ENCODE measurements at regions not wholly inside any gene's neighbourhood (a gene's known extent, or its start where the extent isn't known, plus 50 kb on each side); places are given as distances from the start of the nearest gene placed in this dataset.
"Not testable (repeated sequence)": the region's sequence is repeated elsewhere in the genome, so short reads cannot be mapped to it uniquely, and the experiment has no call there.

- no peak for DNase-seq
Measured at GRCh38 chr5:98231089-98231488, 542.4 kb upstream of the RGMB start.

- DNase-seq = not testable (repeated sequence)
Measured at GRCh38 chr5:98237794-98238193, 535.7 kb upstream of the RGMB start.

- DNase-seq = no peak
Measured at GRCh38 chr5:98243972-98244371, 529.5 kb upstream of the RGMB start.

- DNase-seq = no peak
Measured at GRCh38 chr5:98248949-98249348, 524.5 kb upstream of the RGMB start.

- peak; percentile 37 for DNase-seq
Measured at GRCh38 chr5:98258939-98259338, 514.5 kb upstream of the RGMB start.

DNA sequence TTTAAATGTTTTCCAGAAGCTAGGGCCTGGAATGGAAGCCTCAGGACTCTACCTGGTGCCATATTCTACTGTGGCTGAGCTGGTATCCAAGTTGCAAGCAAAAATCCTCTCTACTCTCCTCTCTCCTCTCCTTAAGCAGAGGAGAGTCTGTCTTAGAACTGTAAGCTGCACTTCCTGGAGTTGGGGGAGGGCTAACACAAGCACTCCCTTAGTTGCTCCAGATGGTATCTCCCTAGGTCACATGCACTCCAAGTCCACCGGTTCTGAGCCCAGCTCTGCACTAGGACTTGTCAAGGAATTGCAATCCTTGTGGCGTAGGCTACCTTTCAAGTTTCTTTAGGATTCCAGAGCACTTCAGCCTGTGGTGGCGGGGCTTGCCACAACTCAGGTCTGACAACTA, 513.9 kb upstream of the RGMB start:
- DNase-seq = no peak

DNA sequence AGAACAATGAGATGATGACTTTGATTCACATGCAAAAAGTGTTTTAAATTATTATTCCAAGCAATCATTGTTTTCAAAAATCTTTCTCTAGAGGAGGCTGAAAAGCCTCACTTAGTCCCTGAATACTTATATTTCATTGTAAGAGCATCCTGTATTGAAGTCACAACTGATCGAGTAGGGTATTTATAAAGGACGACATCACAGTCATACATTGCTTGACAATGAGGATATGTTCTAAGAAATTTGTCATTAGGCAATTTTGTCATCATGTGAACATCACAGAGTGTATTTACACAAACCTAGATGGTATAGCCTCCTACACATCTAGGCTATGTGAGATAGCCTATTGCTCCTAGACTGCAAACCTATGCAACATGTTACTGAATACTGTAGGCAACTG, 510.4 kb upstream of the RGMB start:
- DNase-seq = no peak

- no peak for DNase-seq
Measured at GRCh38 chr5:98268162-98268860, 505.2 kb upstream of the RGMB start.

DNA sequence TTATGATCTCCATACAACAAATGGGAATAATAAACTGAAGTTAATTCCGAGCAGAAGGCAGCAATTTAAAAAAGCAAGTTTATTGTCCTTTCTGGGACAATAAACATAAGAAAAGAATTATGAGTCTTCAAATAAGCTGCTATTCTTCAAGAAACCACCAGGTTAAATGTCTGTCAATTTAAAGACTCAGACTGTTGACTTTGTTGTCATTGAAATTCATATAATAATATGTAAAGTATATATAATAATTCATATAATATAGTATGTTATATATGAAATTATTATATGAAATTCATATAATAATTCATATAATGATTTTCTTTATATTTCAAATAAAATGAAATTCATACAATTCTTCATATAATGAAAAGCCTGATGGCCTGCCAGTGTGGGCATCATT, 497.5 kb upstream of the RGMB start:
- DNase-seq = no peak

GRCh38 chr5:98282521-98282920, 490.9 kb upstream of the RGMB start:
- DNase-seq = no peak

DNA sequence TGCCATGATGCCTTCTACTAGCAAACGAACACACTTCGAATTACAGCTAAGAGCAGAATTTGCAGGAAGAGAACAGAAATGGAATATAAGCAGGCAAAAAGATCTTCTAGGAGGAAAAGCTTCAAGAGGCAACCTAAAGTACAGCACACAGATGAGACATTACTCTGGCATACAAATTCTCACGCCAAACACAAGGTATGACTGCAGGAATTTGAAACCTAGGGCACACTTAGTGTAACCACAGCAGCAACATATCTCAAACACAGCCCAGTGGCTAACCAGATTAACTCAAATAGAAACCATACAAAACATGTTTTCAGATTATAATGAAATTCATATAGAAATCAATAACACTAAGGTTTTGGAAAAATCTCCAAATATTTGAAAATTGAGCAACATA, 481.0 kb upstream of the RGMB start:
- no peak for DNase-seq

GRCh38 chr5:98296426-98296825, 477.0 kb upstream of the RGMB start:
- DNase-seq = no peak

DNA sequence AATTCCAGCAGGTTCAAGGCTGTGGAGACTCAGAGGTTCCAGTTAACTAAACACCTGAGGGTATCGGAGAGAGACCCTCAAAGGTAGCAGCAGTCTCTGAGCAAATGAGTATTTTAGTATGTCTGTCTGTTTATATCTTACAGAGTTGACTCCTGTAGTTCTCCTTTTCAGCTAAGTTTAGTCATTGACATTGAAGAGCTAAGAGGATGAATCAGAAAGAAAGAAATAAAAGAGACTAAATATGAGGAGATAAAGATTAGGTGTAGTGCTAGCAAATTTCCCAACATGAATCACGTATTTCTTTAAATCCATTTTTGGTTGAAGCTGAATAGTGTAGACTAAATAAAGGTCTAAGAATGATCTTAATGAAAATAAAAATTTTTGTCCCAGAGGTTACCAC, 474.0 kb upstream of the RGMB start:
- no peak for DNase-seq

GRCh38 chr5:98301547-98301946, 471.9 kb upstream of the RGMB start:
- DNase-seq = no peak

DNA sequence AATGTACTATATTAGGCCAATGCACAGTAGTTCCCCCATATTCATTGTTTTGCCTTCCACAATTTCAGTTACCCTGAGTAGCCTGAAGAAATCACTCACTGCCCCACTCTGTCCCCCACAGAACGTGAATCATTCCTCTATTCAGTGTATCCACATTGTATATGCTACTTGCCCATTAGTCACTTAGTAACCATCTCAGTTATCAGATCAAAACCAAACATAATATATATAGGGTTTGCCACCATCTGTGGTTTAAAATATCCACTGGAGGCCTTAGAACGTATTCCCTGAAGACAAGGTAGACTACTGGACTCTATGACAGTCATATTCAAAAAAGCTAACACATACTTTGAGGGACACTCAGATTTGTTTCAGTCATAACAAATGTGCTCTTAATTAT, 465.7 kb upstream of the RGMB start:
- no peak for DNase-seq

GRCh38 chr5:98308231-98308630, 465.2 kb upstream of the RGMB start:
- DNase-seq = no peak

GRCh38 chr5:98308960-98309359, 464.5 kb upstream of the RGMB start:
- no peak for DNase-seq

- DNase-seq = no peak
Measured at GRCh38 chr5:98309785-98310598, 463.5 kb upstream of the RGMB start.

- DNase-seq = no peak
Measured at GRCh38 chr5:98314292-98314691, 459.2 kb upstream of the RGMB start.

GRCh38 chr5:98318386-98318785, 455.1 kb upstream of the RGMB start:
- DNase-seq = no peak

DNA sequence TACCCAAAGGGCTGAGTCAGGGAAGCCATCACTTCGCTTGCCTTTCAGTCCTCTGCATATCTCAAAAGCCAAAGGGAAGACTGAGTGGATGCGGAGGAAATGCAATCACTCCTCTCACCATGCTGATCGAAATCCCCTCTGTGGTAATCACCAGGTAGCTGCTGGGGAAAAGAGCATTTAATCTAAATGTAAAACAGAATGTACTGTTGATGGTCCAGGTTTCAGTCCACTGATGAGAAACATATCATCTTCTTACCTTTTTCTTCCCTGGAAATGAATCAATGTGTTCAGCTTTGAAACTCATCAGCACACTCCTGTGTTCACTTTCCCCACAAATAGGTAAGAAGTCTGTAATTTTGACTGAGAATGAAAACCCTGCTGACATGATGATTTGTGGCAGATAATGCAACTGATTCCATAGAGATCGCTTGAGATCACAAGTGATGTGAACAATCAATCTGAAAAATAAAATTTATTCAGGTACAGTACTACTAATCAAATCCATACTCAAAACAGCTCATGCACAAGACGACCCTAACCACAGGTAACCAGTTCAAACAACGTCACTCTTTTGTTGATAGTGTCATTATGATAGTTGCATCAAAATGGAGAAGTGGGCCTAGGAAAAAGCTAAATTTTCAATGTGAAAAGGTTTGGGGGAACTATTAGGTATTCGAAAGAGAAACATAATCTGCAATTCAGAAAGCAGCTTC, 454.0 kb upstream of the RGMB start:
- no peak for DNase-seq

- no peak for DNase-seq
Measured at GRCh38 chr5:98320343-98320742, 453.1 kb upstream of the RGMB start.

- DNase-seq = no peak
Measured at GRCh38 chr5:98321361-98321760, 452.1 kb upstream of the RGMB start.

DNA sequence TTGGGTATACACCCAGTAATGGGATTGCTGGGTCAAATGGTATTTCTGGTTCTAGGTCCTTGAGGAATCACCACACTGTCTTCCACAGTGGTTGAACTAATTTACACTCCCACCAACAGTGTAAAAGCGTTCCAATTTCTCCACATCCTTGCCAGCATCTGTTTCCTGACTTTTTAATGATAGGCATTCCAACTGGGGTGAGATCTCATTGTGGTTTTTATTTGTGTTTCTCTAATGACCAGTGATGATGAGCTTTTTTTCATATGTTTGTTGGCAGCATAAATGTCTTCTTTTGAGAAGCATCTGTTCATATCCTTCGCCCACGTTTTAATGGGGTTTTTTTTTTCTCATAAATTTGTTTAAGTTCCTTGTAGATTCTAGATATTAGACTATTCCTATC, 448.3 kb upstream of the RGMB start:
- DNase-seq = not testable (repeated sequence)
